ENCODE measurements at regions not wholly inside any gene's neighbourhood (a gene's known extent, or its start where the extent isn't known, plus 50 kb on each side); places are given as distances from the start of the nearest gene placed in this dataset.
"Not testable (repeated sequence)": the region's sequence is repeated elsewhere in the genome, so short reads cannot be mapped to it uniquely, and the experiment has no call there.

DNA sequence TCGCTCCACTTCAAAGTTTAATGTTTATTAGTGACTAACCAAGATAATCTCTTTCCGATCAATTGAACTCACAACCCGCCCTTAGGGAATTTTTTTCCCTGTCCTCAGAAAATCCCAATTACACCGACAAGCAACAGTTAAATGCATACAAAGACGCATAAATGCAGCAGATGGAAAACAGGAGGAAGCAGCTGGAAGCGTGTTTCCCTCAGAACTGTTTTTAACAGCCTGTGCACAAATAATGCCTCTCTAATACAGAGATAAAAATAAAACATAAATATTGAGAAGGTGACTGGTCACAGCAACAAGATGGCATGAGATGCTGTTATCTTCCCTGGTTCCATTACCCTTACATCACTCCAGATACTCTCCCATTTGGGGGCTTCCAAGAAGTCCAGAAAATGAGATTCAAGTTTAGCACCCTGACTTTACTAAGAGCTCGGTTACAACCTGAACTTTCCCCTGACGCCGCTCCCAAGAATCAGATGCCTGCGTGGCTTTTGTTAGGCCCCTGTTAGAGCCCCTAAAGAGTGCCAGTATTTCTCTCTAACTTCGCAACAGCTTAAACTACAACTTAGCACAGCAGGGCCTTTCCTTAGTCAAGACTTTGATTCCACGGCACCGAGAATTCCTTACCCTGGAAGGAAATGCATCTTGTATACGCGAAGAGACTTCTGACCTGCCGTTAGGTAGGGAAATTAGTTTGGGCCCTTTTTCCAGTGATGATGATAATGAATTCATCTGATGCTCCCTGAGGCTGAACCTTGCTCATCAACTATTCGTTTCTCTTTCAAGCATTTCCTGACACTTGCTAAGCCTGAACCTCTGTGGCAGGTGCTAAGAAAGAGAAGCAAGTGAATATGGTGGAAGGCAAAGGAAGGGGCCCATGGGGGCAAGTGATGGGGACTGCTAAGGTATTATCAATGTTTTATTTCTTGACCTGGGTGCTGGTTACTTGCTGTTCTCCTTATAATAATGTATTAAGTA, 137.7 kb upstream of the SMYD2 start:
- DNase-seq, result no peak

- not testable (repeated sequence) for DNase-seq
These were observed 136.4 kb upstream of the SMYD2 start for GRCh38 chr1:214144521-214144920.

- no peak for DNase-seq
These were observed 134.4 kb upstream of the SMYD2 start for GRCh38 chr1:214146523-214146922.

GRCh38 chr1:214154596-214155292, 126.2 kb upstream of the SMYD2 start:
- DNase-seq, result no peak

GRCh38 chr1:214155987-214156625, 124.9 kb upstream of the SMYD2 start:
- DNase-seq, result no peak

DNA sequence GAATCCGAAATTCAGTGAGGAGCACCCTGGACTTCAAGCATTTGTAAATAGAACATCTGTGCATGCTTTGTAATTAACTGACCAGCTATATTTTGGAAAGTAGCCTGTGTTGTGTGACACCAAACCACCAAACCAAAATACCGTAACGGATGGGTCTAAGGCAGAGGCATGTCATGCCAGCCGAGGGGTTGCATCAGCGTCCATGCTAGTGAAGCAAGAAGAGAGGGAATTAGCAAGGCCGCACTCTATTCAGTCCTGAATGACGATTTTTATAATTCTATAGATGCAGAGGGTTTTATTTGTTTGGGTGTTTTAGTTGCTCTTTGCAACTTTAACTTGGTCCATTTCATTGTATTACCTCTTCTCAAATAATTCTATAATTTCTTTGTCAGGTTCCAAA, 116.8 kb upstream of the SMYD2 start:
- DNase-seq, result no peak

DNA sequence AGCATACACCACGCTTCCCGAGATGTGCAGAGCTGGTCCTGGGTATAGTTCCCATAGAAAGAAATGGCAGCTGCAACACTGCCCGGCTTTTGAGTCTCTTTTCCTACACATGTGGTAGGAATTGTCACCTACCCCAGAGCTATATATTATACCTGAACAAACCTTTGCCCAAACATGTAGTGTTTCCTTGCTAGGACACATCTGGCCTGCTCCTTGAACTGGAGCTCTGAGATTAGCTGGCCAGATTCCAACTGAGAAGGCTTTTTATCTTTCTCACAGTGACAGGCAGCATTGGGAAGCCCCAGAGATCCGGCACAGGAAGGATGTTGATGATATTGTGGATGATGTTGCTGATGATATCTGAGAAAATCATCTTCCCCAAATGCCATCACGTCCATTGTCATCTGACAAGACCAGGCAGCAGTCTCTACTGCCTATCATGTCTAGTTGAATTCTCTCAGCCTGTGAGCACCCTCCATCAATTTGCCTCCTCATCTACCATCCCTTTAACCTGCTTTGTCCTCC, 115.0 kb upstream of the SMYD2 start:
- no peak for DNase-seq

DNA sequence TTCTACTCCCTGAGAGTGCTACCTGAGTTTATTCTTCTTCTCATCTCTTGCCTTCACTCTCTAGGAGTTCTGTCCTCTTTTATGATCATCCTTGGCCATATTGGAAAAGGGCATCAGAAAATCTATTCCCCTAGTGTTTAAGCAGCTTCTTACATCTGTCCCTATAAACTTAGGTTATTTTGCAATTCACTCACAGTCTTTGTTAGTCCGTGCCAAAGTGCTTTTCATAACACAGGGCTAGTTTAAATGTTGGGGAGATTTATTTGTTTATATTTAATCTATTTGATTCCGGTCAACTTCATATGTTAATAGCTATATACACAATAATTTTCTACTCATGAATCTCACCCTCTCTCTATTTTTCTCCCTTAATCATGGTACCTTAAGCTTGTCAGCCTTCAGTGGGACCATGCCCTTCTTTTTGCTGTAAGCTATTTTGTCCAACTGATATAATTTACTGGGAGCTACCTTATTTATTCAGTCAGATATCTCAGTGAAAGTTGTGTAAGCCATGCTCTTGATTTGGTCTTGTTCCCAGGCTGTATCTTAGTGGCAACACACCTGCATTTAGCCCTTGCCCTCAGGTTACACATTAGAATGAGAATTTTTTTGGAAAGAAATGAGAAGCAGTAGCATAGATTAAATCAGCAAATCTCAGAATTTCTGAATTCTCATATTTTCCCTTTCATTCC, 106.3 kb upstream of the SMYD2 start:
- DNase-seq, result no peak

GRCh38 chr1:214178102-214178501, 102.9 kb upstream of the SMYD2 start:
- DNase-seq, result no peak

DNA sequence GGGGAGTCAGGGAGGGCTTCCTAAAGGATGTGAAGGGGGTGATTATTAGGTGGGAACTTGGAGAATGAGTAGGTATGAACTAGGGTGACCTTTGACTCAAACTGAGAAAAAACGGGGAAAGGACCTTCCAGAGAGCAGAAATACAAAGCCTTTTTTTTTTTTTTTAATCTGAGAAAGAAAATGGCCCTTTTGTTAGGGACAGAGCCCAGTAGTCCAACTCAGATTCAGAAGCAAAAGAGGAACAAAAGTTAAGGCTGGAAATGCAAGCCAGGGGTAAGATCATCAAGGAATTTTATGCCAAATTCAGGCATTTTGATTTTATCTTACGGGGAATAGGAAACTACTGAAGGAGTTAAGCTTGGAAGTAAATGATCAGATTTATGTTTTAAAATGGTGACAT, 96.0 kb upstream of the SMYD2 start:
- DNase-seq, result no peak

DNA sequence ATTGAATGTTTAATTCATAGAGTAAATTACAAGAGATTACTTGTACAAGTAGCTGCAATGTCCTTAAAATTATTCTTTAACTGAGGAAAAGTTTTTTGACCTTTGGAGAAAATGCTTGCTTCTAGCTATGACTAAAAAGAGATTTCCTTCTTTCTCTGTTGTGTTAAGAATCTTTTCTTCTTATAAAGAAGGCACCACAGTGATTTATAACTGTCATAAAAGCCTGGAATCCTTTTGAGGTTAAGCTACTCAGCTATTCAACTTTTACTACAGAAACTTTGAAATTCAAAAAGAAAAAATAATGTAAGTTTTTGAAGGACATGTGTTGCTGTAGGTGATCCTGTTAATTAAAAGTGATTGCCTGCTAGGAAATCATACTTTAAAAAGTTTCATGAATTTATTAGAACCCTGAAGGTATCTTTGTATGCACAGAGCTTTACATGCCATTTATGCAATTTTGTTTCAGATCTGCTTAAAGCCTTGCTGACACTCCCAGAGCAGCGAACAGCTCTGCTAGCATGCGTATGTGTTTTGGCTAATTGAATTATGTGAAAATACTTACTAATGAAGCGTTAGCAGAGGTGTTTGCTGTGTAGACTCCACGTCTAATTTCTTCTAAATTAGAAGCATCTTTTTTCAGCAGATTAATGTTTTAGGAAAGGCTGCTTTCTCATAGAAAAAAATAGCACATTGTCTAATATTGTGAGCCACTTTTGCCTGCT, 94.7 kb upstream of the SMYD2 start:
- no peak for DNase-seq

DNA sequence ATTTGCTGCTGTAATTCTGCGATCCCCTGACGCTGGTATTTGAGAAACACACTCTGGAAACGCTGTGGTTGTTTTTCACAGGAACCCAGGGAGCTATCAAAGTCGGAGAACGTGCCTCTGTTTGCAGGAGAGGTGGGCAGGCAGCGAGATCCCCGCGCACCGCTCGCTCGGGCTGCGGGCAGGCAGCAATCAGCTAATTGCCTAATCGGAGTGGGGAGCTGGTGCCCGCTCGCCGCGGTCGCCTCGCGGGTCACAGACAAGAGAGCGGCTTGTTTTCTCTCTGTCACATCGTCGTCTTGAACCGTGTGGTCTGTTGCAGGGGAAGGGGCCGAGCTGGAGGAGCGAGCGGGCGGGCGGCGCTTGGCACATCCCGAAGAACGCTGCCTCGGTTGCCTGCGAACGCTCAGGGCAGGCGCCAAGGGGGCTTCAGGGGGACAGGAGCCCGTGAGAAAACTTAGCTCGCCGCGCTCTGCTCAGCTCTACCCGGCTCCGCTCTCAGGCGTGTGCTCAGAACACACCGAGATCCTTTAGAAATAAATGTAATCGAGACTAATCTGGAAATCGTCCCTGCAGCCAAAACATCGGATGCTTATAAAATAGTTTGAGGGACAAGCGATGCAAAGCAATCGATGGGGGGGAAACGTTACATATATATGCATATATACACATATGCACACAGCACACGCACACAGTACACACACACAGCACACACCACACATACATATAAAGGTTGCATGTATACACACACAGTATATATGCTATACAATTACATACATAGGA, 93.6 kb upstream of the SMYD2 start:
- DNase-seq, result no peak

- no peak for DNase-seq
These were observed 93.0 kb upstream of the SMYD2 start for GRCh38 chr1:214187933-214188332.

- no peak for DNase-seq
These were observed 92.1 kb upstream of the SMYD2 start for GRCh38 chr1:214188835-214189234.

GRCh38 chr1:214192825-214193643, 87.9 kb upstream of the SMYD2 start:
- no peak for DNase-seq

GRCh38 chr1:214193691-214194090, 87.3 kb upstream of the SMYD2 start:
- DNase-seq, result no peak

DNA sequence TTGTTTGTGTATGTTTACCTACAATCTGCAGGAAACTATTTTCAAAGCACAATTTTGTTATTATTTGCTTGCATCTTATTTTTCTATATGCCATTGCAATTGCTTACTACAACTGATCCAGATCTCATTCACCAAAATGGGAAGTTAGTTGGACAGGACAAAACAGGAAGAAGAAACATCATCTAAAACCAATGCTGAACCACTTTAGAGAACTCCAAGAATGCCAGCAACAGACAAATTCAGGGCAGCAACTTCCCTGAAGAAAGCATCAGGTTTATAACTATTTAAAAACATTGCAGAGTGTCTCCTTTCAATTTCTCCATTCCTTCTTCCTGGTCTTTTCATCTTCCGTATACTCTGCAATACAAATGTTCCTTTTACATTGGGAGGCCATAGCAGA, 82.4 kb upstream of the SMYD2 start:
- peak; percentile 13 to 39 for DNase-seq

GRCh38 chr1:214199585-214199984, 81.4 kb upstream of the SMYD2 start:
- DNase-seq, result no peak

- no peak for DNase-seq
These were observed 78.0 kb upstream of the SMYD2 start for GRCh38 chr1:214202992-214203391.

GRCh38 chr1:214205053-214205452, 75.9 kb upstream of the SMYD2 start:
- DNase-seq, result no peak
